NCI-H1694 (cell line): ENCODE measurements at regions not wholly inside any gene's neighbourhood (a gene's known extent, or its start where the extent isn't known, plus 50 kb on each side); places are given as distances from the start of the nearest gene placed in this dataset.
"Not testable (repeated sequence)": the region's sequence is repeated elsewhere in the genome, so short reads cannot be mapped to it uniquely, and the experiment has no call there.

Source experiments
- DNase-seq: peaks from one replicate; lab custom pipeline; 2025; lab: John Stamatoyannopoulos, UW

DNA sequence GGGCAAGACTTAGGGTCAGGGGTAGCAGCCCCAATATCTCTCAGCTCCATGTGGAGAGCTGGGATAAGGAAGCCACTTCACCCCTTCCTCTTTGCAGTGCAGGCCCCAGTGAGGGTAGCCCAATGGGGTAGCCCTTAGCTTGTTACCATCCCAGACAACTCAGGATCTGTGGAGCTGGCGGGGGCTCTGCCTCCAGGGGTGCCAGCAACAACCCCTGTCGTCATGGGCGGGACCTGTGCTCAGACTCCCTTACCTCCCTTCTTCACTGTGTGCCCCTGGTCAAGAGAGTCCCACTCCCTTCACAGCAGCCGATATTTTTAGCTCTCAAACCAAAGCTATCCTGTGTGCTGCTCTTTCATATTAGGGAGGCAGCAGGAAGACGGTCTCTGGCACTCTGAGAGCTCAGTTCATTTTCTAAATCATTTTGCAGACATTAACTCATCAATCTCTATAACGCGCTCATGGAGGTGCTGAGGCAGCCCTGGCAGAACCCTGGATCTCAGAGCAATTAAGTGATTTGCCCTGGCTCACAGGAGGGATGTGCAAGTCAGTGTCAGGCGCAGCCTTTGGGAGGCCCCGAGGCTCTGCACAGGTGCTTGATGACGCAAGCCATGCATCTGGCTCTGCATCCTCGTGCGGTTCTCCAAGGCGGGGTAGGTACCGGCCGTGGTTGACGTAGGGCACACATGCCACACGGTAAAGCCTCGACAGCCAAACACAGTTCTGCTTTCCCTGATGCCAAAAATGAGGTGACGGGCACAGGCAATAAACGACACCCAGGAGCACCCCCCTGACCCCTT, 357.6 kb downstream of the SHANK2 start:
- no peak for DNase-seq

DNA sequence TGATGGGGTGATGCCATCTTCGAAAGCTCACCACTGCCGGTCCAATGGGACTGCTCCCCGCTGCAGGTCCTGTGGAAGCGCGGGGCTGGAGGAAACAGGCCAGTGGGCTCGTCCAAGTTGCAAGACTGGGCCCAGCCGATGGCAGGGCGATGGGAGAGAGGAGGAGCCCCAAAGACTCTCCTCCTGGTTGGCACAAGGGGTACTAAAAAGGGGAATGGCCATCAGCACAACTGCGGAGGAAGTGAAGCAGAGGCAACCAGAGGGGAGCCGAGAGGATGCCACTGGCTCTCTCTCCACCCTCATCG, 357.1 kb downstream of the SHANK2 start:
- DNase-seq, result no peak

DNA sequence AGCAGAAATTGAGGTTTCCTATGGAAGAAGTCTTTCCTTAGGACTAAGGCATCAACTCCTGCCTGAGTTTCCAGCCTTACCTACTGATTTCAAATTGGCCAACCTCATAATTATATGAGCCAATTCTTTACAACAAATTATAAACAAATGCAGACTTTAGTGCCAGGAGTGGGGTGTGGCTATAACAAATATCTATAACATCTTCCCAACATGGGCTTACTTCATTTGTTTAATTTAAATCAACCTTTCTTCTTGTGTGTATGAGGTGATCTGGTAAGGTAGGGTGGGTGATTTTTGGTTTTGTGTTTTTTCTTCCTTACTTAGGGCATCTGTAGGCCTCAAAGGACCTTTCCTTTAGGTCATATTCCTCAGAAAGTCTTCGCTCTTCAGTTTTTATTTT, 354.9 kb downstream of the SHANK2 start:
- no peak for DNase-seq

DNA sequence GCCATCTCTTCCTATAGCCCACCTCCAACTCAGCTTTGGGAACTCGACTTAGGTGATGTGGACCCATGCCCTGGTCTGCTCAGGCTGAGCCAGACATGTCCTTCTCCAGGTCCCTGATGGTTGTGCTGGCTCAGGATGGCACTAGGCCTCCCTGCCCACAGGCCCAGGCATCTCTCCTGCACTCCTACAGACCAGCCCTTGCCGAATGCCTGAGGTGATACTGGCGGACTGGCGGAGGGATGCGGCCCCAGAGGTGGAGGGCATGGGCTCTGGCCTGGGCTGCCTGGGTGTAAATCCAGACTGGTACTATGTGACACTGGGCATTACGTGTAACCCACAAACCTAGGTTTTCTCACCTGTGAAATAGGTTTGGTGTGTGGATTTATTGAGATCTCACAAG, 352.8 kb downstream of the SHANK2 start:
- no peak for DNase-seq

DNA sequence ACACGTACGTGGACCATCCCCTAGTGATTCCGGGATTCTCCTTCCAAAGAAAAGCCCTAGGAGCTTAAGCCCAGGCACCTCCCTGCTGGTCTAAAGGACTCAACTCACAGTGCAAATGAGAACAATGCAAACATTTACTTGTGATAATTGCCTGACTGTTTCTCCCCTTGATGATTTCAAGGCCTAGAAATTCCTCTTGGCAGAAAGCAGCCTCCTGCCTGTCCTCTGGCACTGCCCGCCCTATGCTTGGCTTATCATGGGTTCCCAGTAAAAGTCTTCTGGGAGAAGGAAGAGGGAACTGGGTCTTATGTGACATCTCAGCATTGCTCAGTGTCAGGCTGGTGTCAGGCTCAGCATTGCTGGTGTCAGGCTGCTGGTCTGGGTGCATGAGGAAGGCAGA, 351.8 kb downstream of the SHANK2 start:
- no peak for DNase-seq

DNA sequence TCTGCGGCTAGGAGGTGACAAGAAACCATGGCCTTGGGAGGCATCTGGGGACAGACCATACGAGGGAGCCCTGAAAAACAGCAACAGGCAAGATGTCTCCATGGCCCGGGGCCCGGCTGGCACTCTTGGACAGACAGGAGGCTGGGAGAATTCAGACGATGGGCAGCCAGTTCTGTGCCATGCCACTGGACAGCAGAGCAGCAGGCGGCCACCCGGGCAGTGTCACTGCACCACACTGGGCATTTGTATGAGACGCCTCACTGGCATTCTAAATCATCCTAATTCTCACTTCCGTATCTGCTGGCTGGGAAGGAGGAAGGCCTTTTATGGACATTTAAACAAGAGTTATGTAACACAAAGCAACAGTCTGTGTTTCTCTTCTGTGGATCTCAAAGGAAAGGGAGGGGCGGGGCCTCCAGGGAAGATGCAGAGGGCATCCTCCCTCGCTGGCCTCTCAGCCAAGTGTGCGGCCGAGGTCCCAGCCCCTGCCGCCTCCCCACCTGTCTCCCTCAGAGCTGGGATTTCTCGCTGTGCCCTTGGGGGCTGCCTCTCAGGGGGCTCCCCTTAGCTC, 350.3 kb downstream of the SHANK2 start:
- no peak for DNase-seq

DNA sequence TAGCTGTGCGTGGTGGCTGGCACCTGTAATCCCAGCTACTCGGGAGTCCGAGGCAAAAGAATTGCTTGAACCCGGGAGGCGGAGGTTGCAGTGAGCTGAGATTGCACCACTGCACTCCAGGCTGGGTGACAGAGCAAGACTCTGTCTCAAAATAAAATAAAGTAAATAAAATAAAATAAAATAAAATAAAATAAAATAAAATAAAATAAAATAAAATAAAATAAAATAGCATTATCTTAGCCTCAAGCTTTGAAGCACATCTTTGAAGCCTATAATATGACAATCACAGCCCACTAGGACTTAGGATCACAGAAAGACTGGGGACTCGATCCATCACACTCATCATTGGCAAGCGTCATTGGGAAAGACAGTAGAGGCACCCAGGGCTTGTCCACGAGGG, 349.1 kb downstream of the SHANK2 start:
- not testable (repeated sequence) for DNase-seq

DNA sequence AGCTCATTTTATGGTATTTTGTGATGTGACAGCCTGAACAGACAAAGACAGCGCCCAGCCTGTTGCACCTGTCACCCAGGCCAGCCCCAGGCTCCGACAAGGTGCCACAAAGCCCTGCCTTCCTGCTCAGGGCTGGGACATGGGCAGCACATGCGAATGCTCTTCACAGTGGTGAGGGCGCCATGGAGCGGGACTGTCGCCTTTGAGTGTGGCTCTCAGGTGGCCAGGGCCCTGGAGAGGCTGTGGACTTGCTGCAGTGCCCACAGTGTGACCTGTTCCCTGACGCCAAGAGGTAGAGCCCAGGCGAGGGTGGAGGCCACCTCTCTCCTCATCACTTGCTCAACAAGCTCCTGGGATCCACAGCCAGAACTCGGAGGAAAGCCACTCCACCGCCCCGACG, 346.3 kb downstream of the SHANK2 start:
- no peak for DNase-seq

DNA sequence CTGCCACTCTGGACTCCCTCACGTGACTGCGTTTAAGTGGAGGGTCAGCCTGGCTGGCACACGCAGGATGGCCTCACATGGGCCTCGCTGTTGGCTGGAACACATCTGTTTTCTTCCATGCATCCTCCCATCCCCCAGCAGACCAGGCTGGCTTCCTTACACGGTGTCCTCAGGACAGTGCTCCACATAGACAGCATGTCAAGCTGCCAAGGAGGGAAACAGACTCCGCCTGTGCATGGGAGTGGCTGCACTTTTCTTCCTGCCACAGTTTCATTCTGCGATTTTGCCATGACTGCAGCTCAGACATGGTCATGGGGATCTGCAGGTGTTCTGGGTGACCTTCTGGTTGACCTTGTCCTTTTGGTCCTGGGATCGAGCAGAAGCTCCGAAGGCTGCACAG, 344.2 kb downstream of the SHANK2 start:
- no peak for DNase-seq

DNA sequence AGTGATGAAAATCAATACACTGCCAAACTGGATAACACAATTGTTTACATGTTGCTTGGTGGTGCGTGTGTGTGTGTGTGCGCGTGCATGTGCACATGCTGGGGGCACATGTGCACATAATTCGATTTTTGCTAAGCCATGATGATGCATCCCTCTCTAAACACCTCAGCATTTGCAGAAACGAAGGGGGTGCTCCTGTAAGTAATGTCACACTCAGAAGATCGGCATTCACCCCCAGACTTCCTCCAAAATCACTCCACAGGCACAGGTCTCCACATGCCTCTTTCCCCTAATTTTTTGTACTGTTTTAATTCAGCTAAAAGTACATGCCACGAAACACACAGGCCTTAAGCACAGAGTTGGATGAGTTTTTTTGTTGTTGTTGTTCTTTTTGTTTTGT, 341.5 kb downstream of the SHANK2 start:
- DNase-seq, result no peak

DNA sequence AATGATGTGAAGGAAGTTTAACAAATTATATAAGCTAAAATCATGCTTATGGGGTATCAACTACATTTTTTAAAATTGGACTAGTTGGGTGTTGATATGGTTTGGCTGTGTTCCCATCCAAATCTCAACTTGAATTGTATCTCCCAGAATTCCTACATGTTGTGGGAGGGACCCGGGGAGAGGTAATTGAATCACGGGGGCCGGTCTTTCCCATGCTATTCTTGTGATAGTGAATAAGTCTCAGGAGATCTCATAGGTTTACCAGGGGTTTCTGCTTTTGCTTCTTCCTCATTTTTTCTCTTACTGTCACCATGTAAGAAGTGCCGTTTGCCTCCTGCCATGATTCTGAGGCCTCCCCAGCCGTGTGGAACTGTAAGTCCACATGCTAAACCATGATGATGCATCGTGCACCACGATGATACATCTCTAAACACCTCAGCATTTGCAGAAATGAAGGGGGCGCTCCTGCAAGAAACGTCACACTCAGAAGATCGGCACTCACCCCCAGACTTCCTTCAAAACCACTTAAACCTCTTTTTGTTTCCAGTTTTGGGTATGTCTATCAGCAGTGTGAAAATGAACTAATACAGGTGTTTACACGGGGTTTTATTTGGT, 340.0 kb downstream of the SHANK2 start:
- no peak for DNase-seq

DNA sequence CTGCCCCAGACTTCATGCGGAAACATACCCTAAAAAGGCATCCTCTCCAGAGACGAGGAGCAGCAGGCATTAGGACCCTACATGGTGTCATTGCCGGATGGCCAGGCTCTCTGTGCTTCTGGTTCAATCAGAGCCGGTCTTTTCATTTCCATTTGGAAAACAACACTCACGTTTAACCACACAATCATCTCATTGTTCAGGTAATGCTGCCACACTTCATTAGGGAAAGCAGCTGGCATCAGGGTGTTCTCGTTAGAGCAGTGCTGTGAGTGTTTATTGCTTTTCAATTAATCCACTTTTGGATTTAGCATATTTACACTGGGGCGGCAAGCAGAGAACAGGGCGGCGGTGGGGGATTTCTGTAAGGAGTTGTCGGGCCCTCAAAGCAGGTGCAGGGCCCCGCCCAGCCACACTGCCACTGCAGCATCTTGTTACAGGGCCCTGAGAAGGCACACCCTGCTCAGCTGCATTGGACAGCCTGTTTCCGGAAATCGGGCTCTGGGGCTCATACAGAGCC, 338.6 kb downstream of the SHANK2 start:
- peak; percentile 64 for DNase-seq

DNA sequence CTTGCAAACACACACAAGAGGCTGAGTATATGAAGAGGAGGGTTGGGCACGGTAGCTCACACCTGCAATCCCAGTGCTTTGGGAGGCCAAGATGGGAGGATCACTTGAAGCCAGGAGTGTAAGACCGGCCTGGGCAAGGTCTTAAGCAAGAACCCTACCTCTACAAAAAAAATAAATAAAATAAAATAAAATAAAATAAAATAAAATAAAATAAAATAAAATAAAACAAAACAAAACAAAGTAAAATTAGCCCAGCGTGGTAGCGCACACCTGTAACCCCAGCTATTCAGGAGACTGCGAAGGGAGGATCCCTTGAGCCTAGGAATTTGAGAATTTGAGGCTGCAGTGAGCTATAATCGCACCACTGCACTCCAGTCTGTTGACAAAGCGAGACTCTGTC, 337.9 kb downstream of the SHANK2 start:
- no peak for DNase-seq

DNA sequence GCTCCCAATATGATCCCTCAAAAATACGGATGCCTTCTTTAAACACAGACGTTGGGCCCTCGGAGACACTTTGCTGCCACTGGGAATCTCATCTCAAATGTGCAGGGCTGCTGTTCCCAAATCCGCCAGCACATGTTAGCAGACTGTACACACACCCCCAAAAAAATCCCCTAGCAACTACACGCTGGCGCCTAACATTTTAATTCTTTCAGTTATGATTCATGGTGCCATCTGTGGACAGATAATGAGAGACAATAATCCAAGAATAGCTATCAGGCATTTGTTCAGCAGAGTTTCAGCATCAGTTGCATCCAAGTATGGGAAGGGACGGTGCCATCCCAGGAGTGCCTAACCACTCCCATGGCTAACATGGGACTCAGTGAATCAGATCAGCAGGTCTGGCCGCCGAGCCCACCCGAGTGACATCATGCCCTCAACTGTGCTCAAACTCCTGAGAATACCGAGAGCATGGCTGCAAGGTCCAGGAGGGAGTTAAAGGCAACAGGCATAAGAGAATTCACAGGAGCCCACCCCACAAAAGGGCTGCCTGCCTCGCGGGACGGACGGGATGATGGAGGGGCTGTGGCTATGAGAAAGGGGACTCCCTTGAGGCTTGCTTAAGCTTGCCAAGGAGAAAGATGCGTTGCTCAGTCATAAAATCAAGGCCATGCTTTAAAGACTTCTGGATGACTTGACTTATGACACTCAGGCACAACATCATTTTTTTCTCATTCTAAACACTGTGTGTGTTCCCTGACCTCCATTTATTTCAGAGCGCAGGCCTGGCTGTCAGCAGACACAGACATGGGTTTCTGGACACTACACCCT, 337.0 kb downstream of the SHANK2 start:
- DNase-seq, result peak; percentile 82

DNA sequence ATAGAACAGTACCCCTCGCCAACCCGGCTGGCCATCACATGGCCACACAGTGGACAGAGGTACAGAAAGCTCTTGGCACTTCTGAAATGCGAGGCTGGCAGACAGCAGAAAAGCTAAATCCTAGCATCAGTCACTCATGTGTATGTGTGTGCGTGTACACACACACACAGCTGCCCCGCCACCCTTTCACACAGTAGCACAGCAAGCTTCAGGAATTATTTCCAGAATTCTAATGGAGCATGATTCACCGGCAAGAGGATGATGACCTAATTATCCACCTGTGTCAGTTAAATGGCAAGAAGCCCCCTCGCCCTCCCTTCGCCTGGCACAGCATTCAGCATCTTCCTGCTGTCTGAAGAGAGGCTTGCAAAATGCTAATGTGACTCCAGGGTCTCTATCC, 336.0 kb downstream of the SHANK2 start:
- no peak for DNase-seq

DNA sequence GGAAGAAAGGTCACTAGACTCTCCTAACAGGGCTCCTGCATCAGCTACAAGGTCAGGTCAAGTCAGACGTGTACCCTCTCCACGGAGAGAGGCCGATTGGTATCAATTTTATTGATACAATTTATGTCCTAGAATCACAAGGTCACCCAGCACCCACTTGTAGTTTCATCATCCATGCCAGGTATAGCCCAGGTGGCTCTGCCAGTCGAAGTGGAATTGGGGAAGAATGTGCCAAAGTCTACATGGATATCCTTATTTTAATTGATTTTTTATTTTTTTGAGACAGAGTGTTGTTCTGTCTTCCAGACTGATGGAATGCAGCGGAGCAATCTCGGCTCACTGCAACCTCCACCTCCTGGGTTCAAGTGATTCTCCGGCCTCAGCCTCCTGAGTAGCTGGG, 334.1 kb downstream of the SHANK2 start:
- no peak for DNase-seq

DNA sequence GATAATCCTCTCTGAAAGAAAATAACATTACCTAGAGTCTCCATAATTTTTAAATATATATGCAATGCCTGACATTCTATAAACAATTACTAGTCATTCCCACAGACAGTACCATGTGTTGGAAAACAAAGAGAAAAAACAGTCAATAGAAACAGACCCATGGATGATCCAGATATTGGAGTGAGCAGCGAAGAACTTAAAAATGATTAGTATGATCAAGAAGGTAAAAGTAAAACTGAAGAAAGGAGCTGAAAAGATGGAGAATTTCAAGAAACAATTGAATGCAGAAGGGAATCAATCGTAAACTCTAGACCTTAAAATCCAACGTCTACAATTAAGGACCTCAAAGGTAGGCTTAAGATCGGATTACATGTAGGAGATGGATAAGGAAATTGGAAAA, 330.6 kb downstream of the SHANK2 start:
- no peak for DNase-seq

DNA sequence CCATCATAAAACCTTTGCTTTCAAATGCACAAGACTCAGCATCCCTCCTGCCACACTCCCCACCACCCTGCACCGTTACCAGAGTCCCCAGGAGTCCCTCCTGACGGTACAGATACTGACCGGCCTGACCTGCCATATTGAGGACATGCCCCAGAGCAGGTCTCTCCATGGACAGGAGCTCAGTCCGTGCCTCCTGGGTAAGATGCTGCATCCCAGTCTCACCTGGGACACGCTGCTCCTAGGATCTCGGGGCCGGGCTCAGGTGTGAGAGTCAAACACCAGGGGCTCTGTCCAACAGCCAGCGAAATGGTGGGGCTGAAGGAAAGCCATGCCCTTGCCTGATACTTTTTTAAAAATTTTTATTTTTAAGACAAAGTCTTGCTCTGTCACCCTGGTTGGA, 328.3 kb downstream of the SHANK2 start:
- DNase-seq, result no peak

DNA sequence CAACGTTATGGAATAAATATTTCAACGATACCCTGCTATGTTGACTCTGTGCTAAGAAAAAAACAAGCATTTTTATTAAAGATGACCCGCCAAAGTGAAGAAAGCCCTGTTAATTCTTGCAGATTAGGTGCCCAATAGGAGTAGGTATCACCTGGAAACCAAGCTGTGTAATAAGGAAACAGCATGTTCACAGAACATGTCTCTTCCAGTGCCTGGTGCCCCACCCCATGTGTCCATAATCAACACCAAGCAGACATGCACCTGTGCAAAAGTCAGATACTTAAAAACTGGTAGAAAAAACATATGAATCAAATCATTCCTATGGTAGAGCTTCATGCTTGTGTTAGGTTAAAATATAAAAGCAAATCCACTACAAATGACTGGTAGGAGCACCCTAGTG, 327.1 kb downstream of the SHANK2 start:
- no peak for DNase-seq

DNA sequence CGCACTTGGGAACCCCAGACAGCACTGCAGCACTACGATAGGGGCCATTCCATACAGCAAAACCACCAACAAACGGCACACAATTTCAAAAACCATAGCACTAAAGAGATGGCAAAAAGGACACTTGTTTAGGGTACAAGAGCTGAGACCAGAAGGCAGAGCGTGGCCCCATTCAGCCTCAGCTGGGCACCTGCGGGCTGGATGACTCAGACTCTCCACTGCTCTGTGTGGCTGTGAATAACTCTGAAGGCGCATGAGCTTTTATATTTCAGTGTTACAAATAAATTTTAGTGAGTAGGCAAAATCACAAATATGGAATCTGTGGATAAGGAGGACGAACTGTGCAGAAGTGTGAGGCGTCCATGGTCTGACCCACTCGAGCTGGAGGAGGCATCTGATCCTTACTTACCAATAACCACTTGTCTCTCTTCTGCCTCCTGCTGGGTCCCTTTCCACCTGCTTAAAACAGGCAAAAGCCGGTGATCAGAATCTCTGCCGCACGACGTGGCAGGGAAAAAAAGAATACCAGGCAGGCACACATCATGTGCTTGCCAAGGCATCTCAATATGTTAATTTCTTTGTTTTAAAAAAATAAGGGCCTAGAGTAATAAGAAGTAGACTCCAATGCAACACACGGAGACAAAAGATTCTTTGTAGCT, 325.7 kb downstream of the SHANK2 start:
- no peak for DNase-seq

DNA sequence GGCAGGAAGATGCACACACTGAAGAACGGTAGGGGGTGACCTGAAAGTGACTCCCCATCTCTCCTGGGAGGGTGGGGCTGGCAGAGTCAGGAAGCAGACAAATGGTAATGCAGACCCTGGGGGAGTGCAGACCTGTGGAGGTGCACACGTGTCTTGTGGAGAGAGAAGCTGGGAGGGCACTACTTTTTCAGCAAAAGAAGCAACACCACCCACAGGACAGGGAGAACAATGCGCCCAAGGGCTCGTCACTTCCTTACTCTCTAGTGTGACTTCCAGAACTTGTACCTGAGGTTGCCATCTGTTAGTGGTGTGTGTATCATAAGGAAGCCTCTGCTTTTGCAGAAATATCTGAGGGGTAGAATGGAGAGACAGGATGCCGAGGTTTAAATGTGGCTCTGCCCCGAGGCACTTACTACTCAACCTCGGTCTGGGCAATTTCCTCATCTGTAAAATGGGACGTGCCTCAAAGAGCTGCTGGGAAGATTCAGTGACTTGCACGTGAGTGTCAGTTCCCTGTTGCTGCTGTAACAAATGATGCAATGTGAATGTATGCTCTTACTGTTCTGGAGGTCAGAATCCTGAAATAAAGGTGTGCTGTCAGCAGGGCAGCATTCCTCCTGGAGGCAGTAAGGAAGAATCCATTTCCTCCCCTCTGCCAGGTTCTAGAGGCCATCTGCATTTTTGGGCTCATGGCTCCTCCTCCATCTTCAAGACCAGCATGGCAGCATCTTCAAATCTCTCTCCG, 323.4 kb downstream of the SHANK2 start:
- DNase-seq, result no peak
